Stimulated activated naive CD8-positive, alpha-beta T cell treated with anti-CD3 and anti-CD28 coated beads, Interleukin-15, amount 100 ng/mL, for 72 hours (primary cell): ENCODE measurements at regions not wholly inside any gene's neighbourhood (a gene's known extent, or its start where the extent isn't known, plus 50 kb on each side); places are given as distances from the start of the nearest gene placed in this dataset.

ENCODE experiments used
- ATAC-seq: fragments of 150-1000 bp; cut with Tn5 transposase; 2 replicates; pipeline ENCODE4 v1.10.0; 2021; ENCODE audit warnings: mild to moderate bottlenecking, moderate library complexity
- DNase-seq, 2 donors: peaks; one replicate each; pipeline ENCODE4 v3.0.0; 2021 to 2022
- H3K27ac Mint-ChIP-seq, 2 donors: one replicate each; pipeline ENCODE4 v1.8.0; 2022; ENCODE audit warnings: mild to moderate bottlenecking in 2 of 2, mixed read lengths in 2 of 2, moderate library complexity in 2 of 2
- H3K27me3 Mint-ChIP-seq: one replicate; pipeline ENCODE4 v1.8.0; 2022; ENCODE audit warnings: mixed read lengths
- H3K4me1 Mint-ChIP-seq: one replicate; pipeline ENCODE4 v1.8.0; 2022; ENCODE audit warnings: mild to moderate bottlenecking, mixed read lengths
- H3K4me3 Mint-ChIP-seq, 2 donors: one replicate each; pipeline ENCODE4 v1.8.0; 2022; ENCODE audit warnings: mild to moderate bottlenecking in 2 of 2, mixed read lengths in 2 of 2, moderate library complexity in 1 of 2
- H3K9me3 Mint-ChIP-seq, 2 donors: one replicate each; pipeline ENCODE4 v1.8.0; 2022; ENCODE audit warnings: mixed read lengths in 2 of 2

GRCh38 chr1:81679942-81680341 is 120.8 kb upstream of the ADGRL2 start:
- DNase-seq = no peak
- Mint-ChIP-seq H3K4me3 (no peak overlapping the region), H3K4me1 (no peaks in the 10 kb centered on the region), H3K27ac (no peak overlapping the region), H3K27me3 (no peaks in the 10 kb centered on the region), H3K9me3 (peaks cover 5 to 15% of the 10 kb centered on the region in 2 donors)
- ATAC-seq = no peak

GRCh38 chr1:81678779-81679178 is 122.0 kb upstream of the ADGRL2 start:
- Mint-ChIP-seq H3K4me3 (no peak overlapping the region), H3K27ac (no peak overlapping the region), H3K27me3 (no peaks in the 10 kb centered on the region), H3K9me3 (peaks cover 0 to 6% of the 10 kb centered on the region in 2 donors), H3K4me1 (no peaks in the 10 kb centered on the region)
- ATAC-seq (no peak), DNase-seq (no peak)

GRCh38 chr1:81672766-81673165 is 128.0 kb upstream of the ADGRL2 start:
- Mint-ChIP-seq H3K27ac (no peak overlapping the region), H3K4me1 (no peaks in the 10 kb centered on the region), H3K9me3 (peaks cover 0 to 5% of the 10 kb centered on the region in 2 donors), H3K4me3 (no peak overlapping the region), H3K27me3 (no peaks in the 10 kb centered on the region)
- DNase-seq = no peak
- no peak for ATAC-seq

- no peak overlapping the region for H3K4me3 Mint-ChIP-seq
- no peak for ATAC-seq
These were observed 129.7 kb upstream of the ADGRL2 start for GRCh38 chr1:81671038-81671437.

GRCh38 chr1:81670286-81670685 is 130.4 kb upstream of the ADGRL2 start:
- DNase-seq (no peak), ATAC-seq (no peak)
- Mint-ChIP-seq H3K4me1 (no peaks in the 10 kb centered on the region), H3K9me3 (no peaks in the 10 kb centered on the region), H3K27me3 (no peaks in the 10 kb centered on the region), H3K27ac (no peak overlapping the region), H3K4me3 (no peak overlapping the region)

More at GRCh38 chr1:81671038-81671437, 129.7 kb upstream of the ADGRL2 start:
- no peak for DNase-seq
- Mint-ChIP-seq H3K27me3 (no peaks in the 10 kb centered on the region), H3K4me1 (no peaks in the 10 kb centered on the region), H3K9me3 (no peaks in the 10 kb centered on the region), H3K27ac (no peak overlapping the region)

- Mint-ChIP-seq H3K4me3 (no peak overlapping the region), H3K4me1 (no peaks in the 10 kb centered on the region), H3K27ac (no peak overlapping the region), H3K9me3 (no peaks in the 10 kb centered on the region), H3K27me3 (no peaks in the 10 kb centered on the region)
- no peak for ATAC-seq
- DNase-seq = no peak
These were observed 134.1 kb upstream of the ADGRL2 start for GRCh38 chr1:81666586-81666985.

GRCh38 chr1:81664341-81664740 is 136.4 kb upstream of the ADGRL2 start:
- DNase-seq (no peak), ATAC-seq (no peak)
- no peaks in the 10 kb centered on the region for H3K4me1 Mint-ChIP-seq
- no peaks in the 10 kb centered on the region for H3K9me3 Mint-ChIP-seq
- H3K4me3 Mint-ChIP-seq = no peak overlapping the region
- no peak overlapping the region for H3K27ac Mint-ChIP-seq
- no peaks in the 10 kb centered on the region for H3K27me3 Mint-ChIP-seq

- Mint-ChIP-seq H3K27me3 (no peaks in the 10 kb centered on the region), H3K4me1 (no peaks in the 10 kb centered on the region), H3K9me3 (no peaks in the 10 kb centered on the region), H3K4me3 (no peak overlapping the region), H3K27ac (no peak overlapping the region)
- ATAC-seq (no peak), DNase-seq (no peak)
These were observed 137.7 kb upstream of the ADGRL2 start for GRCh38 chr1:81662913-81663526.

- Mint-ChIP-seq H3K27ac (no peak overlapping the region), H3K4me1 (no peaks in the 10 kb centered on the region), H3K4me3 (no peak overlapping the region), H3K9me3 (peaks cover 0 to 7% of the 10 kb centered on the region in 2 donors), H3K27me3 (no peaks in the 10 kb centered on the region)
- ATAC-seq = no peak
- DNase-seq = no peak
These were observed 140.4 kb upstream of the ADGRL2 start for GRCh38 chr1:81660286-81660685.

- DNase-seq (no peak), ATAC-seq (no peak)
- H3K9me3 Mint-ChIP-seq = peaks cover 7 to 20% of the 10 kb centered on the region in 2 donors
- no peak overlapping the region for H3K4me3 Mint-ChIP-seq
- no peaks in the 10 kb centered on the region for H3K27me3 Mint-ChIP-seq
- H3K4me1 Mint-ChIP-seq = no peaks in the 10 kb centered on the region
- H3K27ac Mint-ChIP-seq = no peak overlapping the region
These were observed 146.1 kb upstream of the ADGRL2 start for GRCh38 chr1:81654657-81655056.

GRCh38 chr1:81654147-81654546 is 146.6 kb upstream of the ADGRL2 start:
- H3K4me1 Mint-ChIP-seq = no peaks in the 10 kb centered on the region
- no peak overlapping the region for H3K27ac Mint-ChIP-seq
- H3K27me3 Mint-ChIP-seq = no peaks in the 10 kb centered on the region
- H3K4me3 Mint-ChIP-seq = no peak overlapping the region
- DNase-seq = no peak
- H3K9me3 Mint-ChIP-seq = peaks cover 7 to 20% of the 10 kb centered on the region in 2 donors
- no peak for ATAC-seq

- peaks cover 7 to 18% of the 10 kb centered on the region in 2 donors for H3K9me3 Mint-ChIP-seq
- DNase-seq = no peak
- no peak overlapping the region for H3K27ac Mint-ChIP-seq
- no peaks in the 10 kb centered on the region for H3K27me3 Mint-ChIP-seq
- H3K4me3 Mint-ChIP-seq = no peak overlapping the region
- no peak for ATAC-seq
- no peaks in the 10 kb centered on the region for H3K4me1 Mint-ChIP-seq
These were observed 150.0 kb upstream of the ADGRL2 start for GRCh38 chr1:81650776-81651175.

GRCh38 chr1:81635816-81636215 is 164.9 kb upstream of the ADGRL2 start:
- no peak for ATAC-seq

GRCh38 chr1:81634294-81634693 is 166.4 kb upstream of the ADGRL2 start:
- Mint-ChIP-seq H3K4me1 (no peaks in the 10 kb centered on the region), H3K27me3 (no peaks in the 10 kb centered on the region), H3K9me3 (peaks cover 4 to 14% of the 10 kb centered on the region in 2 donors), H3K27ac (no peak overlapping the region), H3K4me3 (no peak overlapping the region)
- ATAC-seq (no peak), DNase-seq (no peak)

More at GRCh38 chr1:81635816-81636215, 164.9 kb upstream of the ADGRL2 start:
- no peak overlapping the region for H3K4me3 Mint-ChIP-seq
- H3K27me3 Mint-ChIP-seq = no peaks in the 10 kb centered on the region
- no peak overlapping the region for H3K27ac Mint-ChIP-seq
- no peak for DNase-seq
- no peaks in the 10 kb centered on the region for H3K4me1 Mint-ChIP-seq
- peaks cover 4 to 14% of the 10 kb centered on the region in 2 donors for H3K9me3 Mint-ChIP-seq

GRCh38 chr1:81619156-81619555 is 181.6 kb upstream of the ADGRL2 start:
- Mint-ChIP-seq H3K27ac (no peak overlapping the region), H3K27me3 (no peaks in the 10 kb centered on the region), H3K4me1 (no peaks in the 10 kb centered on the region), H3K4me3 (no peak overlapping the region), H3K9me3 (peaks cover 6 to 12% of the 10 kb centered on the region in 2 donors)
- no peak for DNase-seq
- no peak for ATAC-seq

- ATAC-seq (no peak), DNase-seq (no peak)
- Mint-ChIP-seq H3K4me3 (no peak overlapping the region), H3K27me3 (no peaks in the 10 kb centered on the region), H3K9me3 (peaks cover 9 to 12% of the 10 kb centered on the region in 2 donors), H3K27ac (no peak overlapping the region), H3K4me1 (no peaks in the 10 kb centered on the region)
These were observed 182.4 kb upstream of the ADGRL2 start for GRCh38 chr1:81618376-81618775.

GRCh38 chr1:81617308-81617967 is 183.3 kb upstream of the ADGRL2 start:
- Mint-ChIP-seq H3K4me3 (no peak overlapping the region), H3K9me3 (peaks cover 9 to 16% of the 10 kb centered on the region in 2 donors), H3K27ac (no peak overlapping the region), H3K27me3 (no peaks in the 10 kb centered on the region), H3K4me1 (no peaks in the 10 kb centered on the region)
- DNase-seq (no peak), ATAC-seq (no peak)
